GM21786 (cell line): ENCODE measurements at regions not wholly inside any gene's neighbourhood (a gene's known extent, or its start where the extent isn't known, plus 50 kb on each side); places are given as distances from the start of the nearest gene placed in this dataset.
"Not testable (repeated sequence)": the region's sequence is repeated elsewhere in the genome, so short reads cannot be mapped to it uniquely, and the experiment has no call there.

Experiments used
- ATAC-seq: cut with Tn5 transposase; IDR thresholded peaks from one replicate; pipeline ENCODE4 v1.9.1; 2021; ENCODE audit not compliant: unreplicated experiment

DNA sequence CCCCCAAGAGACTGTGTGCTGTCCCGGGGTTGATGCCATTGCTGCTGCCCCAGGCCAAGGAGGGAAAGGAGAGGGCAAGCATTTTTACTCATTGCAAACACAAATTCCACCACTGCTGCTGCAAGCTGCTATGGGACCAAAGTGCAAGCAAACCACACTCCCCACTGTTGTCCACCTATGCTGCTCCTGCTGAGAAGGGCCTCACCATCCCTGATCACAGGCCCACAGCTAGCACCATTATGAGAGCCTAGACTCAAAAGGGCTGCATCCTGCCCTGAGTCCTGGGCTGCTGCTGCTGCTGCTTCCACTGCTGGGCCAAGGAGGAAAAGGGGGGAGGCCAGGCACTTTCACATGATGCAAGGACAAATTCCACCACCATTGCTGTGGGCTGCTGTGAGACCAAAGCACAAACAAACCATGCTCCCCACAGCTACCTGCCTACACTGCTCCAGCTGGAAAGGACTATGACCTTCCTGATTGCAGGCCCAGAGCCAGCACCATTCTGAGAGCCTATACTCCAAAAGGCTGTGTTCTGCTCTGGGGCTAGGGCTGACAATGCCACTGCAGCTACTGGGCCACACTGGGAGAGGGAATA is 218.2 kb upstream of the ZCCHC13 start:
- ATAC-seq = no peak

DNA sequence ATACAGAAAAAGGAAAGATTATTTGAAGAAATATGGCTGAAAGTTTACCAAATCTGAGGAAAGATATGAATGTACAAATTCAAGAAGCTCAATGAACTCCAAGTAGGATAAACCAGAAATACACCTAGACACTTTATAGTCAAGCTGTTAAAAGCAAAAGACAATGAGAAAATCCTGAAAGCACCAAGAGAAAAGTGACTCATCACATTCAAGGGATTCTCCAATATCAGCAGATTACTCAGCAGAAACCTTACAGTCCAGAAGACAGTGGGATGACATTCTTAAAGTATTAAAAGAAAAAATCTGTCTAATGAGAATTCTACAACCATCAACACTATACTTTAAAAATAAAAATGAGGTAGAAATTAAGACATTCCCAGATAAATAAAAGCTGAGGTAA is 223.8 kb upstream of the ZCCHC13 start:
- ATAC-seq = no peak

DNA sequence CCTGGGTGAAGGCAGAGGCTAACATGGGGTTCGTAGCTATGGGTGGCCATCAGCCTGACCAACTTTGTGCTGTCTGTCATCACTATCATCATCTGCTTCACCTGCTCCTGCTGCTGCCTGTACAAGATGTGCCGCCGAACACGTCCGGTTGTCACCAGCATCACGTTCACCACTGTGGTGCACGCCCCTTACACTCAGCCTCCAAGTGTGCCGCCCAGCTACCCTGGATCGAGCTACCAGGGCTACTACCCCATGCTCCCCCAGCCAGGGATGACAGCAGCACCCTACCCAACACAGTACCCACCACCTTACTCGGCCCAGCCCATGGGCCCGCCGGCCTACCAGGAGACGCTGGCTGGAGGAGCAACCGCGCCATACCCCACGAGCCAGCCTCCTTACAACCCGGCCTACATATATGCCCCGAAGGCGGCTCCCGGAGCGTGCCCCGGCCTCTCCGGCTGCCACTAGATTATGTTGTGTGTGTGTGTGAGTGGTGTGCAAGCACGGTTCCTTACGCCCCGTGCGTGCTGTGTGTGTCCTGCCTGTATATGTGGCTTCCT is 213.4 kb upstream of the XIST start:
- no peak for ATAC-seq

- no peak for ATAC-seq
Observed at GRCh38 chrX:74063426-74064155, 211.1 kb upstream of the XIST start.

GRCh38 chrX:74061879-74062278 is 209.4 kb upstream of the XIST start:
- ATAC-seq = no peak

DNA sequence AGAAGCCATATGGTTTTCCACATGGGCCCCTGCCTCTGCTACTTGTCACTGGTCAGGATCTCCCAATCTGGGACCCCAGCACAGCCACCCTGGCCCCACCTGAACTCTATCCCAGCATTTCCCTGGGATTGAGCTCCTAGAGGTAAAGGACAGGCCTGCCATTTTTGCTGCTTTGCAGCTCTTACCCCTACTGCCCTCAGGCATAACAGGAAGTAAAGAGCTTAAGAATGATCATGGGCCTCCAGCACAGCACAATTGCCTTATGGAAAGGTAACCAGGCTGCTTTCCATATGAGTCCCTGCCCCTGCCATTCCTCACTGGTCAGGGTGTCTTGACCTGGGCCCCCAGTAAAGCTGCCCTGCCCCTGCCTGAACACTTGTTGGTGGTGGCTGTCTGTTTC is 196.6 kb upstream of the XIST start:
- ATAC-seq = no peak

- not testable (repeated sequence) for ATAC-seq
Observed at GRCh38 chrX:74034066-74034465, 181.6 kb upstream of the XIST start.

- ATAC-seq = not testable (repeated sequence)
Observed at GRCh38 chrX:74031527-74031926, 179.0 kb upstream of the XIST start.

GRCh38 chrX:74030766-74031165 is 178.3 kb upstream of the XIST start:
- ATAC-seq = not testable (repeated sequence)

DNA sequence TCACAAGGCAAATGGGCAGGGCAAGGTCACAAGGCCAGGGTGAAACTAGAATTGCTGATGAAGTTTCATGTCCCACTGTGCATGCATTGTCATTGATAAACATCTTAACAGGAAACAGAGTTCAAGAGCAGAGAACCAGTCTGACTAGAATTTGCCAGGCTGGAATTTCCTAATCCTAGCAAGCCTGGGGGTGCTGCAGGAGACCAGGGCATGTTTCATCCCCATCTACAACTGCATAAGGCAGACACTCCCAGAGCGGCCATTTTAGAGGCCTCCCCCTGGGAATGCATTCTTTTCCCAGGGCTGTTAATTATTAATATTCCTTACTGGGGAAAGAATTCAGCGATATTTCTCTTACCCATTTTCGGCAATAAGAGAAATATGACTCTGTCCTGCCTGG is 172.6 kb upstream of the XIST start:
- ATAC-seq = not testable (repeated sequence)

DNA sequence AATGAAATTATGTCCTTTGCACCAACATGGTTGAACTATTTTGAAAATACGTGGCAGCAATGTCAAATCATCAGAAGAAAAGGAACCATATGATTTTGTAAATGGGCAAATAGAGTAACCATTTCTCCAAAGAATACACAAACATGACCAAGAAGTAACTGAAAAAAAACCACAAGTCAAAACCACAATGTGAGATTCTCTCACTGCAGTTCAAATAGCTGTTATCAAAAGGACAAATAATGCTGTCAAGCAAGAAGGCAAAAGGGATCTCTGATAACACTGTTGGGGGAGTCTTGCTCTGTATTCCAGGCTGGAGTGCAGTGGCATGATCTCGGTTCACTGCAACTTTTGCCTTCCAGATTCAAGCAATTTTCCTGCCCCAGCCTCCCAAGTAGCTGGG is 170.7 kb upstream of the XIST start:
- no peak for ATAC-seq

DNA sequence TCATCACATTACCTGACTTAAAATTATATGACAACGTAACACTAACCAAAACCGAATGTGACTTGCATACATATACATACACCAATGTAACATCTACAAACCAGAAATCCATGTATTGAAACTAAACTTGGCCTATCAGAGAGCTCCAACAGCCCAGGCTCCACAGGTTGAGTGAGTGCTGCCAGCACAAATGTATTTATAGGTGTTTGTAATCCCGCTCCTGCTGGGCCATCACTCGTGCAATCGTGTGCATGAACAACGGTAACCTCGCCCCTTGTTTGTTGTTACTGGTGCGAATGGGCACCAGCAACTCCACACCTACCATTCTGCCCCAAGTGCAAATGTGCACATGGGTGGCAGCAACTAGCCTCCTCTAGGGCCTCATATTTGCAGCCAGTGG is 165.7 kb upstream of the XIST start:
- ATAC-seq = no peak

DNA sequence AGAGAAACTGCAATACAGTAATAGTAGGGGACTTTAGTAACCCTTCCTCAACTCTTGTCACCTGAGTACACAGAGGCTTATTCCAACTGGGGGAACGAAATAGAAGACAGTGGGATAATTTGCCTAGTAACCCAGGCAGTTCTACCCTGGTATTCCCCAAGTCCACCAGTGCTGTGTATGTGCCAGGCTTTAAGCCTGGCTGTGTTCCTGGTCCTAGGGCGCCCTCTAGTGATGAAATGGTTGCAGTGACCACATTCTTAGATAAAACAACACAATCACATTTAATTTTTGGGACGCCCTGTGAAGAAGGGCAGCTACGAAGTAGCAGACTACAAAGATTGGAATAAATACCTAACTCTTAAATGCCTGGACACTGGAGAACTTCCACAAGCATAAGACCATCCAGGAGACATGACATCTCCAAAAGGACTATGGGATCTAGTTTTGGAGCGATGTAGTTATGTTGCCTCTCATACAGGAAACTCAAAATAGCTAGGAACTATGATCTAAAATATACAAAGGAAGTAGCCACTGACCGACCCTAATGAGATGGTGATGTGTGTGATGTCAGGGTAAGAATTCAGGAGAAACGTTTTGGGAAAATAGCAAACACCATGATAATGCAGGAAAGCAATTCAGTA is 163.0 kb upstream of the XIST start:
- ATAC-seq = peak; percentile 98

DNA sequence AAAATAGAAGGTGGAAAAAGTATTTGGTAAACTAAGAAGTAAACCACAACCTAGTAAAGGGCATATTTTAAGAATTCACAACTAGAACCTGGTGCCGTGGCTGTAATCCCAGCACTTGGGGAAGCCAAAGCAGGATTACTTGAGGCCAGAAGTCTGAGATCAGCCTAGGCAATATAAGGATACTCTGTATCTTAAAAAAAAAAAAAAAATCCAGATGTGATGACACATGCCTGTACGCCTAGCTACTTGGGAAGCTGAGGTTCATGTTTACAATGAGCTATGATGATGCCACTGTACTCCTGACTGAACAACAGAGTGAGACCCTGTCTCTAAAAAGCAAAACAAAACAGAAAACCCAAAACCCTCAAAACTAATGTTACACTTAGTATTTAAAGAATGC is 156.5 kb upstream of the XIST start:
- no peak for ATAC-seq

GRCh38 chrX:73992019-73992418 is 139.5 kb upstream of the XIST start:
- ATAC-seq = no peak

GRCh38 chrX:73987166-73987565 is 134.7 kb upstream of the XIST start:
- ATAC-seq = no peak

DNA sequence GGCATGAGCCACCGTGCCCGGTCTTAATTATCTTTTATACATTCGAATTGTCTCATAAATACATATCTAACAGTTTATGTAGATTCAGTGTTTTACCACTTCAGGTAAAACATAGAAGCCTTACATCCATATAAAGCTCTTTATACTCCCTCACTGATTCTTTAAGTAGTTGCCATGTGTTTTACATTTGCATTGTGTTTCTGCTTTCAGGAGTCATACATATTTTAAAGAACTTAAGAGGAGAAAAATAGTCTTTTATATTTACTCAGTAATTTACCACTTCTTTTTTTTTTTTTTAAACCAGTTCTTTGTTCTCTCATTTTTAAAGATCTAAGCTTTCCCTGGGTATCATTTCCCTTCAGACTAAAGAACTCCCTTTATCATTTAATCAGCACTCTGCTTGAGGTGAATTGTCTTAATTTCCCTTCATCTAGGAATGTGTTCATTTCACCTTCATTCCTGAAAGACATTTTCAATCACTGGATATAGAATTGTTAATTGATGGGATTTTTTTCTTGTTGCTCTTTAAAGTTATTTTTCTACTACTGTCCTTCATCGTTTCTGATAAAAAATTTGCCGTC is 127.1 kb upstream of the XIST start:
- ATAC-seq = no peak

- peak; percentile 91 for ATAC-seq
Observed at GRCh38 chrX:73977542-73978169, 125.1 kb upstream of the XIST start.

DNA sequence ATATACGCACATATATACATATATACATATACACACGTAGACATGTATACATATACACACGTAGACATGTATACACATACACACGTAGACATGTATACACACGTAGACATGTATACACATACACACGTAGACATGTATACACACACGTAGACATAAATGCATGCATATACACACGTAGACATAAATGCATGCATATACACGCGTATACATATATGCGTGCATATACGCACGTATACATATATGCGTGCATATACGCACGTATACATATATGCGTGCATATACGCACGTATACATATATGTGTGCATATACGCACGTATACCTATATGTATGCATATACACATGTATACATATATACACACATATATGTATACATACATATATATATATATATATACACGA is 114.9 kb upstream of the XIST start:
- not testable (repeated sequence) for ATAC-seq

DNA sequence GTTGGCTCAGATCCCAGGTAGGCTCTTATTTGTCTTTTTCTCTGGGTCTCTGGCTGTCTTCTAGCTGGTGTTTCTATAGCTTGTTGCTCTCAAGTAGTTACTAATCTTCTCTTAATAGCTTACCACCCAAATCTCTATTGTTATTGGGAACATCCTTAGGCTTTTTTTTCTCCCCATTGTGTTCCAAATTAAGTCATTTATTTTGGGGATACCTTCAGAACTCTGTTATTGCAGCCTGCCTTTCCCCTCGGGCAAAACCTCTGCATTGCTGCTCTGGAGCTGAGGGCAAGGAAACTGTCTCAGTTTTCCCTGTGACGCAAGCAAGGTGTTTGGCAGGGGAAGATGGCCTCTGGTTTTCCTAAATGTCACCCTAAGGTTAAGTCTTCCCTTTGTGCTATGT is 113.3 kb upstream of the XIST start:
- ATAC-seq = no peak

DNA sequence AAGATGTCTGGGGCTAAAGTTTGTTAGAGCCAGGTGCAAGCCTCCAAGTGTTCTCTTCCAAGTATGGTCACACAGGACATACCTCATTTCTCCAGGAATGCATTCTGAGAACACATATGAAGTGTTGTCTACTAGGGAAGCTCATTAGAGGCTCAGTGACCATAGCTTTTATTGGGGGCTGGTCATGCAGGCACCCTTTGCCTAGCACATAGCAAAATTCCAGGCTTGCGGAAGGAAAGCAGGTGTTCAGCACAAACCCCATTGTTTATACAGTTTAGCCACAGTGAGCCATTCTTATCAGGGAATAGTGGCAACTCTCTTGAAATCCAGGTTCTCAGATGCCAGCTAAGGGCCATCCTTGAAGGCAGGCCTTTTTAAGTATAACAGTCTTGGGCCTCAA is 112.1 kb upstream of the XIST start:
- no peak for ATAC-seq
